HCT116 (cell line): ENCODE measurements at regions not wholly inside any gene's neighbourhood (a gene's known extent, or its start where the extent isn't known, plus 50 kb on each side); places are given as distances from the start of the nearest gene placed in this dataset.

ENCODE experiments used
- ATAC-seq: fragments of 200-7000 bp; cut with Tn5 transposase; 2 replicates; pipeline ENCODE4 v1.9.1; 2020; ENCODE audit warnings: mild to moderate bottlenecking, moderate library complexity
- BruUV-seq: library from RNA; stranded (reverse); fragments of 400-500 nt; replicated peaks from 2 replicates; lab custom pipeline; 2021; lab: Mats Ljungman, UMichigan
- CTCF ChIA-PET: fragments of 300-600 bp; sonication (Branson Sonifier 250); formaldehyde crosslinking; loops from one replicate; lab custom pipeline; 2021; ENCODE audit warnings: antibody characterized with exemption; lab: Charles Lee
- POLR2A ChIA-PET: fragments of 300-600, 350-600 bp; sonication (Branson Sonifier 250); formaldehyde crosslinking; loops from one replicate; lab custom pipeline; 2021; ENCODE audit warnings: antibody characterized with exemption; lab: Charles Lee
- RAD21 ChIA-PET, 2 experiments: fragments of 300-600 bp; sonication (Branson Sonifier 250); formaldehyde crosslinking; loops; one replicate each; lab custom pipeline; 2023; ENCODE audit warnings: low total read pairs in 2 of 2; ENCODE audit not compliant: uncharacterized antibody in 2 of 2, unreplicated experiment in 2 of 2, low non-redundant PET in 1 of 2; lab: Charles Lee
- DNase-seq: peaks from one replicate; pipeline ENCODE4 v3.0.0-alpha.2; 2010; ENCODE audit warnings: low read depth, low spot score
- H2AFZ ChIP-seq: fragments of 200-600 bp; shearing (Covaris generic), sonication (generic); 2 replicates; pipeline ENCODE4 v1.6.1; 2017; ENCODE audit warnings: low read depth, mixed run types, mixed read lengths, antibody characterized with exemption, low read length; ENCODE audit not compliant: poor library complexity, severe bottlenecking
- H3K27ac ChIP-seq: 2 replicates; pipeline ENCODE4 v1.5.1; 2012; ENCODE audit warnings: low read depth, low read length
- H3K27me3 ChIP-seq: fragments of 200-600 bp; sonication (generic); 2 replicates; pipeline ENCODE4 v1.6.1; 2016; ENCODE audit warnings: mixed run types, low read length, mixed read lengths; ENCODE audit not compliant: insufficient read depth
- H3K36me3 ChIP-seq, 2 experiments: fragments of 200-500 bp in 1 of 2; fragments of 200-600 bp in 1 of 2; sonication (Bioruptor generic) in 1 of 2; sonication (generic) in 1 of 2; 2 replicates each; pipeline versions ENCODE4 v1.5.1 to v1.6.1; 2014 to 2016; ENCODE audit warnings: low read length in 2 of 2, inconsistent platforms in 1 of 2, mixed read lengths in 1 of 2, mixed run types in 1 of 2; ENCODE audit not compliant: insufficient read depth in 2 of 2, control insufficient read depth in 1 of 2
- H3K4me1 ChIP-seq, 2 experiments: fragments of 200-600 bp in 1 of 2; sonication (generic) in 1 of 2; 2 replicates each; pipeline versions ENCODE4 v1.5.1 to v1.6.1; 2012 to 2017; ENCODE audit warnings: low read length in 2 of 2, inconsistent platforms in 1 of 2, mild to moderate bottlenecking in 1 of 2, mixed read lengths in 1 of 2, mixed run types in 1 of 2, moderate library complexity in 1 of 2; ENCODE audit not compliant: insufficient read depth in 2 of 2, control insufficient read depth in 1 of 2
- H3K4me2 ChIP-seq: fragments of 200-600 bp; sonication (generic); 2 replicates; pipeline ENCODE4 v1.6.1; 2017; ENCODE audit warnings: mixed run types, low read length, mixed read lengths
- H3K4me3 ChIP-seq, 2 experiments: fragments of 200-600 bp in 1 of 2; sonication (generic) in 1 of 2; replicated peaks in 1 of 2; 2 replicates each; pipeline ENCODE4 v1.5.1; 2011 to 2016; ENCODE audit warnings: low read length in 2 of 2, control low read depth in 1 of 2, low read depth in 1 of 2, mild to moderate bottlenecking in 1 of 2, mixed read lengths in 1 of 2, mixed run types in 1 of 2
- H3K79me2 ChIP-seq: fragments of 200-600 bp; sonication (generic); 2 replicates; pipeline ENCODE4 v1.6.1; 2017; ENCODE audit warnings: mild to moderate bottlenecking, mixed run types, low read length, moderate library complexity, mixed read lengths; ENCODE audit not compliant: insufficient read depth
- H3K9ac ChIP-seq: fragments of 200-600 bp; sonication (generic); 2 replicates; pipeline ENCODE4 v1.6.1; 2016; ENCODE audit warnings: low read length, mixed read lengths
- H3K9me2 ChIP-seq: fragments of 200-600 bp; sonication (generic), shearing (Covaris generic); 2 replicates; pipeline ENCODE4 v1.6.1; 2017; ENCODE audit warnings: mixed run types, mild to moderate bottlenecking, moderate library complexity; ENCODE audit not compliant: insufficient read depth
- H3K9me3 ChIP-seq, 2 experiments: fragments of 200-500 bp in 1 of 2; fragments of 200-600 bp in 1 of 2; sonication (Bioruptor generic) in 1 of 2; sonication (generic) in 1 of 2; 2 replicates each; pipeline ENCODE4 v1.6.1; 2014 to 2017; ENCODE audit warnings: low read length in 2 of 2, mixed read lengths in 2 of 2, inconsistent platforms in 1 of 2, low read depth in 1 of 2, mild to moderate bottlenecking in 1 of 2, mixed run types in 1 of 2, moderate library complexity in 1 of 2; ENCODE audit not compliant: control insufficient read depth in 1 of 2, insufficient read depth in 1 of 2
- H4K20me1 ChIP-seq: fragments of 200-600 bp; sonication (generic), shearing (Covaris generic); 2 replicates; pipeline ENCODE4 v1.6.1; 2017; ENCODE audit warnings: mixed run types, mild to moderate bottlenecking, moderate library complexity; ENCODE audit not compliant: insufficient read depth
- CBX3 ChIP-seq: IDR thresholded peaks from 2 replicates; pipeline ENCODE4 v1.6.1; 2012; ENCODE audit warnings: low read depth
- CEBPB ChIP-seq: IDR thresholded peaks from 2 replicates; pipeline ENCODE4 v1.6.1; 2012; ENCODE audit warnings: low read depth
- EGR1 ChIP-seq: IDR thresholded peaks from 2 replicates; pipeline ENCODE4 v1.6.1; 2012; ENCODE audit warnings: low read depth
- EZH2 ChIP-seq: fragments of 200-600 bp; sonication (generic); IDR thresholded peaks from 2 replicates; pipeline ENCODE4 v1.6.1; 2017; ENCODE audit warnings: antibody characterized with exemption, mixed run types
- EZH2phosphoT487 ChIP-seq: fragments of 200-600 bp; IDR thresholded peaks from 2 replicates; pipeline ENCODE4 v1.6.1; 2018; ENCODE audit warnings: antibody characterized with exemption, borderline replicate concordance
- JUND ChIP-seq: IDR thresholded peaks from 2 replicates; pipeline ENCODE4 v1.6.1; 2012
- MAX ChIP-seq: IDR thresholded peaks from 2 replicates; pipeline ENCODE4 v1.6.1; 2012
- POLR2A ChIP-seq: IDR thresholded peaks from 2 replicates; pipeline ENCODE4 v1.7.0; 2011; ENCODE audit warnings: borderline replicate concordance; ENCODE audit not compliant: insufficient read depth, insufficient read length; ENCODE audit errors: extremely low read depth
- RAD21 ChIP-seq: IDR thresholded peaks from 2 replicates; pipeline ENCODE4 v1.6.1; 2012; ENCODE audit warnings: low read depth, mild to moderate bottlenecking
- SIN3A ChIP-seq: IDR thresholded peaks from 2 replicates; pipeline ENCODE4 v1.6.1; 2012; ENCODE audit warnings: low read depth
- SP1 ChIP-seq: IDR thresholded peaks from 2 replicates; pipeline ENCODE4 v1.6.1; 2012; ENCODE audit warnings: low read depth
- YY1 ChIP-seq: IDR thresholded peaks from 2 replicates; pipeline ENCODE4 v1.6.1; 2011; ENCODE audit warnings: low read length, low read depth, moderate library complexity, mild to moderate bottlenecking; ENCODE audit not compliant: insufficient replicate concordance; ENCODE audit errors: extremely low read depth
- ZBTB33 ChIP-seq: IDR thresholded peaks from 2 replicates; pipeline ENCODE4 v1.6.1; 2011; ENCODE audit warnings: mild to moderate bottlenecking, low read length, moderate library complexity; ENCODE audit not compliant: insufficient replicate concordance; ENCODE audit errors: extremely low read depth
- ZFX ChIP-seq: fragments of 450-650 bp; IDR thresholded peaks from 2 replicates; pipeline ENCODE4 v1.6.1; 2017
- ZNF274 ChIP-seq: fragments of 200-500 bp; sonication (Bioruptor generic); IDR thresholded peaks from 2 replicates; pipeline ENCODE4 v1.6.1; 2014; ENCODE audit warnings: mild to moderate bottlenecking, low read depth, low read length, inconsistent platforms
- intact Hi-C: fragments of 100-400 bp; cut with micrococcal nuclease; formaldehyde crosslinking; loops from 2 replicates; pipeline ENCODE4 v1.10.0; 2022

- Histone ChIP-seq H2AFZ (no peak overlapping the region), H4K20me1 (no peaks in the 10 kb centered on the region), H3K9me2 (no peaks in the 10 kb centered on the region), H3K4me2 (no peak overlapping the region), H3K4me1 (no peaks in the 10 kb centered on the region), H3K79me2 (no peaks in the 10 kb centered on the region), H3K27ac (no peak overlapping the region), H3K4me3 (no peak overlapping the region), H3K27me3 (peaks cover 7% of the 10 kb centered on the region; the same call in 1 of the 2 replicates), H3K36me3 (no peaks in the 10 kb centered on the region), H3K9ac (no peak overlapping the region), H3K9me3 (no peaks in the 10 kb centered on the region; a peak in 2 of 4 replicates)
- TF ChIP-seq YY1 (no peak), EZH2 (no peak), ZBTB33 (no peak), EGR1 (no peak), MAX (no peak), RAD21 (no peak), POLR2A (no peak), EZH2phosphoT487 (no peak), CEBPB (no peak), CBX3 (no peak), ZNF274 (no peak), SP1 (no peak), JUND (no peak), SIN3A (no peak), ZFX (no peak)
- intact Hi-C loops = no loop called here
- CTCF ChIA-PET = no interaction called here
- BruUV-seq = no TSS peak
- POLR2A ChIA-PET = no interaction called here
- DNase-seq (no peak), ATAC-seq (no peak)
- RAD21 ChIA-PET = no interaction called here
These were observed 52.5 kb upstream of the SLC22A11 start for GRCh38 chr11:64503186-64503753.
